Hepatocyte (in vitro differentiated cells): ENCODE measurements at regions not wholly inside any gene's neighbourhood (a gene's known extent, or its start where the extent isn't known, plus 50 kb on each side); places are given as distances from the start of the nearest gene placed in this dataset.

Source experiments
- DNase-seq: peaks from one replicate; pipeline ENCODE4 v3.0.0-alpha.2; 2016; ENCODE audit warnings: low spot score
- H2AFZ ChIP-seq: fragments of 200-600 bp; sonication (generic); 2 replicates; pipeline ENCODE4 v1.6.0; 2016; ENCODE audit warnings: antibody characterized with exemption, mild to moderate bottlenecking
- H3K27ac ChIP-seq: fragments of 200-600 bp; sonication (generic); 2 replicates; pipeline ENCODE4 v1.5.1; 2016; ENCODE audit warnings: mild to moderate bottlenecking
- H3K27me3 ChIP-seq: fragments of 200-600 bp; sonication (generic); 2 replicates; pipeline ENCODE4 v1.6.1; 2016
- H3K36me3 ChIP-seq: fragments of 200-600 bp; sonication (generic); replicated peaks from 2 replicates; pipeline ENCODE4 v1.5.1; 2016; ENCODE audit warnings: low read depth; ENCODE audit not compliant: insufficient read depth
- H3K4me1 ChIP-seq: fragments of 200-600 bp; sonication (generic); 2 replicates; pipeline ENCODE4 v1.5.1; 2016; ENCODE audit warnings: mild to moderate bottlenecking, moderate library complexity; ENCODE audit not compliant: insufficient read depth
- H3K4me2 ChIP-seq: fragments of 200-600 bp; sonication (generic); 2 replicates; pipeline ENCODE4 v1.6.0; 2016
- H3K4me3 ChIP-seq: fragments of 200-600 bp; sonication (generic); 2 replicates; pipeline ENCODE4 v1.5.1; 2016; ENCODE audit warnings: mild to moderate bottlenecking
- H3K79me2 ChIP-seq: fragments of 200-600 bp; sonication (generic); 2 replicates; pipeline ENCODE4 v1.6.0; 2017; ENCODE audit warnings: mild to moderate bottlenecking
- H3K9me2 ChIP-seq: fragments of 200-600 bp; sonication (generic); replicated peaks from 2 replicates; pipeline ENCODE4 v1.6.0; 2017; ENCODE audit warnings: mild to moderate bottlenecking; ENCODE audit not compliant: insufficient read depth
- H3K9me3 ChIP-seq: fragments of 200-600 bp; sonication (generic); 2 replicates; pipeline ENCODE4 v1.5.1; 2016; ENCODE audit warnings: low read depth, mild to moderate bottlenecking
- H4K20me1 ChIP-seq: fragments of 200-600 bp; sonication (generic); 2 replicates; pipeline ENCODE4 v1.6.0; 2016; ENCODE audit warnings: mild to moderate bottlenecking; ENCODE audit not compliant: insufficient read depth, poor library complexity, severe bottlenecking
- CTCF ChIP-seq: fragments of 200-600 bp; sonication (generic); IDR thresholded peaks from 2 replicates; pipeline ENCODE4 v1.5.1; 2016; ENCODE audit warnings: antibody characterized with exemption, mild to moderate bottlenecking; ENCODE audit not compliant: poor library complexity
- EZH2 ChIP-seq: fragments of 200-600 bp; sonication (generic); IDR thresholded peaks from 2 replicates; pipeline ENCODE4 v1.6.1; 2016; ENCODE audit warnings: antibody characterized with exemption, mild to moderate bottlenecking, borderline replicate concordance
- EZH2phosphoT487 ChIP-seq: fragments of 200-600 bp; sonication (generic); IDR thresholded peaks from one replicate; pipeline ENCODE4 v1.6.1; 2018; ENCODE audit warnings: antibody characterized with exemption, mild to moderate bottlenecking, low read depth, moderate library complexity; ENCODE audit not compliant: unreplicated experiment, severe bottlenecking
- WGBS: methylation state at CpG from one replicate; pipeline ENCODE4 v1.1.6; 2016; ENCODE audit warnings: low lambda C conversion rate; ENCODE audit errors: missing lambda C conversion rate; 5-methylcytosine and 5-hydroxymethylcytosine counted together

GRCh38 chr7:115368998-115369397, 447.1 kb downstream of the MDFIC start:
- H3K9me3 ChIP-seq, result no peaks in the 10 kb centered on the region
- no peak overlapping the region for H3K27ac ChIP-seq
- no peak overlapping the region for H3K4me3 ChIP-seq
- no peaks in the 10 kb centered on the region for H3K27me3 ChIP-seq
- H4K20me1 ChIP-seq, result no peaks in the 10 kb centered on the region
- no peak overlapping the region for H2AFZ ChIP-seq
- no peaks in the 10 kb centered on the region for H3K4me1 ChIP-seq
- H3K9me2 ChIP-seq, result no peaks in the 10 kb centered on the region
- no peaks in the 10 kb centered on the region for H3K36me3 ChIP-seq
- no peak overlapping the region for H3K4me2 ChIP-seq
- DNase-seq, result no peak
- TF ChIP-seq EZH2, result no peak
- no peak for TF ChIP-seq EZH2phosphoT487
- no peak for TF ChIP-seq CTCF
- H3K79me2 ChIP-seq, result no peaks in the 10 kb centered on the region

- no peaks in the 10 kb centered on the region for H3K9me3 ChIP-seq
- no peaks in the 10 kb centered on the region for H4K20me1 ChIP-seq
- no peak overlapping the region for H3K27ac ChIP-seq
- H3K36me3 ChIP-seq, result no peaks in the 10 kb centered on the region
- H3K9me2 ChIP-seq, result no peaks in the 10 kb centered on the region
- H2AFZ ChIP-seq, result no peak overlapping the region
- TF ChIP-seq CTCF (no peak), EZH2 (no peak), EZH2phosphoT487 (no peak)
- 92% methylated on average over 2 of the region's 2 CpGs for WGBS
- no peak overlapping the region for H3K4me3 ChIP-seq
- no peaks in the 10 kb centered on the region for H3K27me3 ChIP-seq
- H3K4me1 ChIP-seq, result no peaks in the 10 kb centered on the region
- no peak for DNase-seq
- H3K79me2 ChIP-seq, result no peaks in the 10 kb centered on the region
- no peak overlapping the region for H3K4me2 ChIP-seq
Measured at GRCh38 chr7:115363916-115364315, 442.0 kb downstream of the MDFIC start.

GRCh38 chr7:115359955-115360354, 438.1 kb downstream of the MDFIC start:
- Histone ChIP-seq H3K4me3 (no peak overlapping the region), H3K79me2 (no peaks in the 10 kb centered on the region), H3K27ac (no peak overlapping the region), H3K9me2 (no peaks in the 10 kb centered on the region), H3K9me3 (no peaks in the 10 kb centered on the region), H4K20me1 (no peaks in the 10 kb centered on the region), H3K27me3 (no peaks in the 10 kb centered on the region), H2AFZ (no peak overlapping the region), H3K4me1 (no peaks in the 10 kb centered on the region), H3K36me3 (no peaks in the 10 kb centered on the region), H3K4me2 (no peak overlapping the region)
- TF ChIP-seq EZH2 (no peak), EZH2phosphoT487 (no peak), CTCF (no peak)
- no peak for DNase-seq

- Histone ChIP-seq H3K27ac (no peak overlapping the region), H3K36me3 (no peaks in the 10 kb centered on the region), H3K9me2 (no peaks in the 10 kb centered on the region), H3K27me3 (no peaks in the 10 kb centered on the region), H3K79me2 (no peaks in the 10 kb centered on the region), H2AFZ (no peak overlapping the region), H3K4me3 (no peak overlapping the region), H3K9me3 (no peaks in the 10 kb centered on the region), H4K20me1 (no peaks in the 10 kb centered on the region), H3K4me1 (no peaks in the 10 kb centered on the region), H3K4me2 (no peak overlapping the region)
- 92% methylated on average over 1 of the region's 1 CpG for WGBS
- no peak for DNase-seq
- TF ChIP-seq EZH2phosphoT487, result no peak
- TF ChIP-seq CTCF, result no peak
- TF ChIP-seq EZH2, result no peak
Measured at GRCh38 chr7:115359119-115359518, 437.2 kb downstream of the MDFIC start.
